SJCRH30 (cell line): ENCODE measurements at regions not wholly inside any gene's neighbourhood (a gene's known extent, or its start where the extent isn't known, plus 50 kb on each side); places are given as distances from the start of the nearest gene placed in this dataset.
"Not testable (repeated sequence)": the region's sequence is repeated elsewhere in the genome, so short reads cannot be mapped to it uniquely, and the experiment has no call there.

Experiments used
- DNase-seq, 2 experiments: peaks; one replicate each; pipeline ENCODE4 v3.0.0-alpha.2; 2015 to 2020
- H3K27ac ChIP-seq: fragments of 250-450 bp; sonication (Bioruptor Pico); 2 replicates; pipeline ENCODE4 v1.5.1; 2020; ENCODE audit warnings: mild to moderate bottlenecking, moderate library complexity
- H3K27me3 ChIP-seq: fragments of 250-450 bp; sonication (Bioruptor Pico); 2 replicates; pipeline ENCODE4 v1.5.1; 2020; ENCODE audit warnings: mild to moderate bottlenecking, moderate library complexity
- H3K36me3 ChIP-seq: fragments of 250-450 bp; sonication (Bioruptor Pico); 2 replicates; pipeline ENCODE4 v1.5.1; 2020; ENCODE audit warnings: mild to moderate bottlenecking, moderate library complexity
- H3K4me1 ChIP-seq: fragments of 250-450 bp; sonication (Bioruptor Pico); 2 replicates; pipeline ENCODE4 v1.5.1; 2020; ENCODE audit warnings: mild to moderate bottlenecking, moderate library complexity
- H3K4me3 ChIP-seq: fragments of 250-450 bp; sonication (Bioruptor Pico); 2 replicates; pipeline ENCODE4 v1.5.1; 2020; ENCODE audit warnings: mild to moderate bottlenecking, moderate library complexity
- H3K9me3 ChIP-seq: fragments of 250-450 bp; sonication (Bioruptor Pico); replicated peaks from 2 replicates; pipeline ENCODE4 v1.5.1; 2020; ENCODE audit warnings: mild to moderate bottlenecking, moderate library complexity

- Histone ChIP-seq H3K36me3 (no peaks in the 10 kb centered on the region), H3K27ac (peak overlapping the region; percentile 31), H3K4me1 (peaks cover 17% of the 10 kb centered on the region; the same call in 1 of the 2 replicates), H3K27me3 (no peaks in the 10 kb centered on the region), H3K4me3 (no peak overlapping the region), H3K9me3 (no peaks in the 10 kb centered on the region)
- no peak for DNase-seq
These were observed 52.0 kb upstream of the LRIG1 start for GRCh38 chr3:66552846-66553245.

DNA sequence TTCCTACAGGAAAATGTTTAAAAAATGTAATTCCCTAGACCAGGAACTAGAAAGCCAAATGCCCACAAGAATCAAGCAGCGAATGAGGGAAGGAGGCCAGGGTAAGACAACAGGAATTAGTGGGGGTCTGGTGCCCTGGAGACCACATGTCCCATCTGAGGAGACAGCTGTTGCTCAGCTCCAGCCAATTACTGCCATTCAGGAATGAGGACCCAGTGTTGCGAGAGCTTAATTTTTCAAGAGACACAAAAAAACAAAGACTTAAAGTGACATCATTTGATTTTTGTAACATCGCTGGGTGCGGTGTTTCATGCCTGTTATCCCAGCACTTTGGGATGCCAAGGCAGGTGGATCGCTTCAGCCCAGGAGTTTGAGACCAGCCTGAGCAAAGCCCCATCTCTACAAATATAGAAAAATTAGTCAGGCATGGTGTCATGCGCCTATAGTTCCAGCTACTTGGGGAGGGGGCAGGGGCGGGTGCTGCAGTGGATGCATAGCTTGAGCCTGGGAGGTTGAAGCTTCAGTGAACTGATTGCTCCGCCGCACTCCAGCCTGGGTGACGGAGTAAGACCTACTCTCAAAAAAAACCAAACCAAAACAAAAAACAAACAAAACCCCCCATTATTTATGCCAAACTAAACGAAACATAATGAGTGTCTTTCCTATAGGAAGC is 52.8 kb upstream of the LRIG1 start:
- Histone ChIP-seq H3K27ac (peak overlapping the region; percentile 31), H3K4me3 (no peak overlapping the region), H3K27me3 (no peaks in the 10 kb centered on the region), H3K4me1 (peaks cover 17% of the 10 kb centered on the region; the same call in 1 of the 2 replicates), H3K36me3 (no peaks in the 10 kb centered on the region), H3K9me3 (no peaks in the 10 kb centered on the region)
- peak; percentile 44 to 54 for DNase-seq

- Histone ChIP-seq H3K4me1 (peaks cover 17% of the 10 kb centered on the region; the same call in 1 of the 2 replicates), H3K4me3 (no peak overlapping the region), H3K27ac (no peak overlapping the region; the same call in 1 of the 2 replicates), H3K27me3 (no peaks in the 10 kb centered on the region), H3K36me3 (no peaks in the 10 kb centered on the region), H3K9me3 (no peaks in the 10 kb centered on the region)
- no peak for DNase-seq
These were observed 53.4 kb upstream of the LRIG1 start for GRCh38 chr3:66554178-66554577.

GRCh38 chr3:66555214-66555844 is 54.5 kb upstream of the LRIG1 start:
- H3K27me3 ChIP-seq = no peaks in the 10 kb centered on the region
- no peak overlapping the region for H3K27ac ChIP-seq
- H3K4me3 ChIP-seq = no peak overlapping the region
- H3K9me3 ChIP-seq = no peaks in the 10 kb centered on the region
- H3K4me1 ChIP-seq = peaks cover 17% of the 10 kb centered on the region; the same call in 1 of the 2 replicates
- H3K36me3 ChIP-seq = no peaks in the 10 kb centered on the region
- no peak for DNase-seq

- Histone ChIP-seq H3K4me1 (peaks cover 17% of the 10 kb centered on the region; the same call in 1 of the 2 replicates), H3K4me3 (no peak overlapping the region), H3K36me3 (no peaks in the 10 kb centered on the region), H3K9me3 (no peaks in the 10 kb centered on the region), H3K27me3 (no peaks in the 10 kb centered on the region), H3K27ac (no peak overlapping the region)
- DNase-seq = no peak
These were observed 56.3 kb upstream of the LRIG1 start for GRCh38 chr3:66557170-66557569.

GRCh38 chr3:66559924-66560323 is 59.1 kb upstream of the LRIG1 start:
- H3K36me3 ChIP-seq, H3K27me3 ChIP-seq, H3K27ac ChIP-seq, H3K4me1 ChIP-seq, H3K9me3 ChIP-seq, H3K4me3 ChIP-seq, DNase-seq: not testable (repeated sequence)

- H3K27ac ChIP-seq = no peak overlapping the region
- no peaks in the 10 kb centered on the region for H3K27me3 ChIP-seq
- DNase-seq = no peak
- H3K36me3 ChIP-seq = no peaks in the 10 kb centered on the region
- no peak overlapping the region for H3K4me3 ChIP-seq
- no peaks in the 10 kb centered on the region for H3K4me1 ChIP-seq
- H3K9me3 ChIP-seq = no peaks in the 10 kb centered on the region
These were observed 60.5 kb upstream of the LRIG1 start for GRCh38 chr3:66561367-66561766.

- no peaks in the 10 kb centered on the region for H3K36me3 ChIP-seq
- H3K4me1 ChIP-seq = no peaks in the 10 kb centered on the region
- H3K9me3 ChIP-seq = no peaks in the 10 kb centered on the region; the same call in 1 of the 2 replicates
- no peak overlapping the region for H3K27ac ChIP-seq
- no peaks in the 10 kb centered on the region for H3K27me3 ChIP-seq
- no peak for DNase-seq
- no peak overlapping the region for H3K4me3 ChIP-seq
These were observed 64.5 kb upstream of the LRIG1 start for GRCh38 chr3:66565301-66565700.

GRCh38 chr3:66567077-66567476 is 66.3 kb upstream of the LRIG1 start:
- Histone ChIP-seq H3K4me3 (no peak overlapping the region), H3K27ac (no peak overlapping the region), H3K36me3 (no peaks in the 10 kb centered on the region), H3K4me1 (no peaks in the 10 kb centered on the region), H3K9me3 (no peaks in the 10 kb centered on the region; the same call in 1 of the 2 replicates), H3K27me3 (no peaks in the 10 kb centered on the region)
- DNase-seq = no peak

DNA sequence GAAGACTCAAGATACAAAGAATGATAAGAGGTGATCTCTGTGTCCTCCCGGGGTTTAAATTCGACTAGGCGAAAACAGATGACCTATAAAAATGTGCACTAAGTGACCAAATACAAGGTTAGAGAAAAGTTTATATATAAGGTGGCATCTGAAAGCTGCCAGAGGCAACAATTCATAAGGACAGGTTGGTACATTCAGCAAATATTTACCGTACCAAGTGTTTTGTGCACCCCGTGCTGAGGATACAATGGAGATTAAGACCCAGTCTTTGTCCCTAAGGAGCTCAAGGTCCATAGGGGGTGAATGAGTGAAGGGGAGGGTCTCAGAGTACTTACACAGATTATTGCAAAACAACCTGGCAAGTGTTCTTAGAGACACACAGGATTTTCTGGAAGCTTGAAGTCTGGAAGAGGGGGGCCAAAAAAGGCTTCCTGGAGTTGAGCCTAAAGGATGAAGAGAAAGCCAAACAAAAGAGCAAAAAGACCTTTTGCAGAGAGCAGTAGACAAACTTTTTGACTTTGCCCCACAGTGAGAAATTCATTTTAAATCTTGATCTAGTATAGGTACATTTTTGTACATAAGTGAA is 71.4 kb upstream of the LRIG1 start:
- Histone ChIP-seq H3K9me3 (no peaks in the 10 kb centered on the region; the same call in 1 of the 2 replicates), H3K36me3 (no peaks in the 10 kb centered on the region), H3K4me3 (no peak overlapping the region), H3K27me3 (no peaks in the 10 kb centered on the region), H3K27ac (no peak overlapping the region), H3K4me1 (no peaks in the 10 kb centered on the region)
- DNase-seq = no peak

DNA sequence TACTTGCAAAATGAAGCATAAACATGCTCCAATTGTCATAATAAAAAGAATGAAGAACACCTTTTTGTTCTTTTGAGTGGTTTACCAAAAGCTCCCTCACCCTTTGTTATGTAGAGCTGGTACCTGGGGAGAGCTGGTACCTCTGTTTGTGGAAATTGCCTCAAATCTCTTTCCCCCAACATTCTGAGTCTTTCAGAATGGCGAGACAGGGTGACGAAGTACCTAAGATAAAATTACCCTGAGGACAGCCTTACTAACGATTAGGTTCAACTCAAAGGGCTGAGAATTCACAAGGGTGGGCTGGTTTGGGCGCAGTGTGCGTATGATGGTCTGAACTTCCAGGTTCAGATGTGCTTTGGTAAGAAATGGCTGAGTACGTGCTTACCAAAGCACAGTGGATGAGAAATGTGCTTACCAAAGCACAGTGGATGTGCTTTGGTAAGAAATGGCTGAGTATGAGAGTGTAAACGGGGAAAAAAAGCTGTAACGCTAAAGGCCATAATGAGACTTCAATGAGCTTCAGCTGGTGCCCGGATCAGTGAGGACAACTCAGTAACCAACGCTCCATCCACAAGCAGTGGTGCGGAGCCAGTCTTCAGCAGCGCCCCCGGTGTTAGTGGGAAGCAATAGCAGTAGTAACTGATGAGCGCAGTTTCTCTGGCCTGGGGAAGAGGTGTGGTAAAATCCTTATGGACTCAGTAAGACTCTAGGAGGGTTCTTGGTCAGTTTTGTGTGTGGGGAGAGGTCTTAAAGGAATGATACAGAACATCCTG is 72.3 kb upstream of the LRIG1 start:
- Histone ChIP-seq H3K4me3 (no peak overlapping the region), H3K27ac (no peak overlapping the region), H3K27me3 (no peaks in the 10 kb centered on the region), H3K9me3 (no peaks in the 10 kb centered on the region; the same call in 1 of the 2 replicates), H3K36me3 (no peaks in the 10 kb centered on the region), H3K4me1 (no peaks in the 10 kb centered on the region)
- DNase-seq = peak in 1 of 2 experiments; percentile 23

DNA sequence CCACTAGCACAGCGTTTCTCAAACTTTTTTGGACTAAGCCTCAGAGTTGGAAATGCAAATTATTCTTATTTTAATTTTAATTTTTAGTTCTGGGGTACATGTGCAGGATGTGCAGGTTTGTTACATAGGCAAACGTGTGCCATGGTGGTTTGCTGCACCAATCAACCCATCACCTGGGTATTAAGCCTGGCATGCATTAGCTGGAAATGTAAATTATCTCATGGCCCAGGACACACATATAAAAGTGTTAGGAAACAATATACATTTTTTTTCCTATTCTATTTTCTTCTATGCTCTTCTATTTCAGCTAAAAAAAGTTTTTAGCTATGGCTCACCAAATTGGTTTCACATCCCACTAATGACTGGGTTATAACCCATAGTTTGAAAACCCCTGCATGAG is 73.3 kb upstream of the LRIG1 start:
- H3K27me3 ChIP-seq = no peaks in the 10 kb centered on the region
- H3K36me3 ChIP-seq = no peaks in the 10 kb centered on the region
- no peaks in the 10 kb centered on the region for H3K4me1 ChIP-seq
- no peak for DNase-seq
- no peak overlapping the region for H3K27ac ChIP-seq
- no peak overlapping the region for H3K4me3 ChIP-seq
- H3K9me3 ChIP-seq = no peaks in the 10 kb centered on the region

- DNase-seq = no peak
- Histone ChIP-seq H3K9me3 (no peaks in the 10 kb centered on the region), H3K36me3 (no peaks in the 10 kb centered on the region), H3K27me3 (no peaks in the 10 kb centered on the region), H3K27ac (no peak overlapping the region), H3K4me3 (no peak overlapping the region), H3K4me1 (no peaks in the 10 kb centered on the region)
These were observed 76.8 kb upstream of the LRIG1 start for GRCh38 chr3:66577426-66578203.

GRCh38 chr3:66581256-66581655 is 80.4 kb upstream of the LRIG1 start:
- Histone ChIP-seq H3K9me3 (no peaks in the 10 kb centered on the region), H3K27ac (no peak overlapping the region), H3K4me1 (no peaks in the 10 kb centered on the region), H3K36me3 (no peaks in the 10 kb centered on the region), H3K4me3 (no peak overlapping the region), H3K27me3 (no peaks in the 10 kb centered on the region)
- DNase-seq = no peak
